SK-N-SH (cell line): ENCODE measurements at regions not wholly inside any gene's neighbourhood (a gene's known extent, or its start where the extent isn't known, plus 50 kb on each side); places are given as distances from the start of the nearest gene placed in this dataset.

ENCODE experiments used
- EZH2phosphoT487 ChIP-seq: fragments of 200-600 bp; sonication (generic); IDR thresholded peaks from 2 replicates; pipeline ENCODE4 v1.6.1; 2017; ENCODE audit warnings: low read depth, mixed run types, mild to moderate bottlenecking, antibody characterized with exemption, moderate library complexity, borderline replicate concordance
- FOSL2 ChIP-seq: IDR thresholded peaks from 2 replicates; pipeline ENCODE4 v1.4.0; 2012; ENCODE audit warnings: low read depth, mild to moderate bottlenecking, moderate library complexity, borderline replicate concordance
- GABPA ChIP-seq: IDR thresholded peaks from 2 replicates; pipeline ENCODE4 v1.4.0; 2012; ENCODE audit warnings: low read depth, mild to moderate bottlenecking
- YY1 ChIP-seq: IDR thresholded peaks from 2 replicates; pipeline ENCODE4 v1.4.0; 2012; ENCODE audit warnings: low read depth, mild to moderate bottlenecking
- TF ChIP-seq, protein P1 (sequence below): fragments of 200-600 bp; sonication (generic); IDR thresholded peaks from 2 replicates; pipeline ENCODE4 v1.6.1; 2017; ENCODE audit warnings: antibody characterized with exemption, mild to moderate bottlenecking, moderate library complexity
- TF ChIP-seq, protein P2 (sequence below): IDR thresholded peaks from 2 replicates; pipeline ENCODE4 v1.6.1; 2012; ENCODE audit warnings: mild to moderate bottlenecking, low read depth, low read length, moderate library complexity

DNA sequence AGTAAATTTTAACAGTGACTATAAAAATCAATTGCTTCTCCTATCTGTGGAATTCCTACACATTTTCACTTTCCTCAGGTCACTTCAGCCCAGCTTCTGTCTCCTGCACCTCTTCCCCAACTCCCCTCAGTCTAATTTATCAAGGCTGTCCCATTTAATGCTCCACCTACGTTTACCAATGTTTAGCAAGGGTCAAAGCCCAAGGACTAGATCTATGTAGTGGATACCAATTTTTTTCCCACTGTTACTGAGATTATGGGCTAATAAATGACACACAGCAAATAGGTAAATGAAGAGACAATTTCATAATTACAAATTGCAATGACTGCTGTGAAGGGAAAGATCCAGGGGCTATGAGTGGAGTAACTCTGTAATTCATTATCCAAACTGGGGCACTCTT lies 211.5 kb upstream of the RPS23 start:
- TF ChIP-seq, protein P1, sequence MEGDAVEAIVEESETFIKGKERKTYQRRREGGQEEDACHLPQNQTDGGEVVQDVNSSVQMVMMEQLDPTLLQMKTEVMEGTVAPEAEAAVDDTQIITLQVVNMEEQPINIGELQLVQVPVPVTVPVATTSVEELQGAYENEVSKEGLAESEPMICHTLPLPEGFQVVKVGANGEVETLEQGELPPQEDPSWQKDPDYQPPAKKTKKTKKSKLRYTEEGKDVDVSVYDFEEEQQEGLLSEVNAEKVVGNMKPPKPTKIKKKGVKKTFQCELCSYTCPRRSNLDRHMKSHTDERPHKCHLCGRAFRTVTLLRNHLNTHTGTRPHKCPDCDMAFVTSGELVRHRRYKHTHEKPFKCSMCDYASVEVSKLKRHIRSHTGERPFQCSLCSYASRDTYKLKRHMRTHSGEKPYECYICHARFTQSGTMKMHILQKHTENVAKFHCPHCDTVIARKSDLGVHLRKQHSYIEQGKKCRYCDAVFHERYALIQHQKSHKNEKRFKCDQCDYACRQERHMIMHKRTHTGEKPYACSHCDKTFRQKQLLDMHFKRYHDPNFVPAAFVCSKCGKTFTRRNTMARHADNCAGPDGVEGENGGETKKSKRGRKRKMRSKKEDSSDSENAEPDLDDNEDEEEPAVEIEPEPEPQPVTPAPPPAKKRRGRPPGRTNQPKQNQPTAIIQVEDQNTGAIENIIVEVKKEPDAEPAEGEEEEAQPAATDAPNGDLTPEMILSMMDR, result no peak
- TF ChIP-seq FOSL2 (no peak), GABPA (no peak), YY1 (no peak), EZH2phosphoT487 (no peak)
- TF ChIP-seq, protein P2, sequence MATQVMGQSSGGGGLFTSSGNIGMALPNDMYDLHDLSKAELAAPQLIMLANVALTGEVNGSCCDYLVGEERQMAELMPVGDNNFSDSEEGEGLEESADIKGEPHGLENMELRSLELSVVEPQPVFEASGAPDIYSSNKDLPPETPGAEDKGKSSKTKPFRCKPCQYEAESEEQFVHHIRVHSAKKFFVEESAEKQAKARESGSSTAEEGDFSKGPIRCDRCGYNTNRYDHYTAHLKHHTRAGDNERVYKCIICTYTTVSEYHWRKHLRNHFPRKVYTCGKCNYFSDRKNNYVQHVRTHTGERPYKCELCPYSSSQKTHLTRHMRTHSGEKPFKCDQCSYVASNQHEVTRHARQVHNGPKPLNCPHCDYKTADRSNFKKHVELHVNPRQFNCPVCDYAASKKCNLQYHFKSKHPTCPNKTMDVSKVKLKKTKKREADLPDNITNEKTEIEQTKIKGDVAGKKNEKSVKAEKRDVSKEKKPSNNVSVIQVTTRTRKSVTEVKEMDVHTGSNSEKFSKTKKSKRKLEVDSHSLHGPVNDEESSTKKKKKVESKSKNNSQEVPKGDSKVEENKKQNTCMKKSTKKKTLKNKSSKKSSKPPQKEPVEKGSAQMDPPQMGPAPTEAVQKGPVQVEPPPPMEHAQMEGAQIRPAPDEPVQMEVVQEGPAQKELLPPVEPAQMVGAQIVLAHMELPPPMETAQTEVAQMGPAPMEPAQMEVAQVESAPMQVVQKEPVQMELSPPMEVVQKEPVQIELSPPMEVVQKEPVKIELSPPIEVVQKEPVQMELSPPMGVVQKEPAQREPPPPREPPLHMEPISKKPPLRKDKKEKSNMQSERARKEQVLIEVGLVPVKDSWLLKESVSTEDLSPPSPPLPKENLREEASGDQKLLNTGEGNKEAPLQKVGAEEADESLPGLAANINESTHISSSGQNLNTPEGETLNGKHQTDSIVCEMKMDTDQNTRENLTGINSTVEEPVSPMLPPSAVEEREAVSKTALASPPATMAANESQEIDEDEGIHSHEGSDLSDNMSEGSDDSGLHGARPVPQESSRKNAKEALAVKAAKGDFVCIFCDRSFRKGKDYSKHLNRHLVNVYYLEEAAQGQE, result no peak
